Right ventricle myocardium superior (tissue), 1 donor: ENCODE measurements at regions not wholly inside any gene's neighbourhood (a gene's known extent, or its start where the extent isn't known, plus 50 kb on each side); places are given as distances from the start of the nearest gene placed in this dataset.
"Not testable (repeated sequence)": the region's sequence is repeated elsewhere in the genome, so short reads cannot be mapped to it uniquely, and the experiment has no call there.

Experiments used
- ATAC-seq: fragments of 200-7000 bp; cut with Tn5 transposase; one replicate; pipeline ENCODE4 v1.9.1; 2020; ENCODE audit warnings: mild to moderate bottlenecking; ENCODE audit not compliant: poor library complexity
- DNase-seq: peaks from one replicate; pipeline ENCODE4 v3.0.0-alpha.2; 2020
- intact Hi-C: fragments of 100-400 bp; cut with DNase I; formaldehyde crosslinking; loops from one replicate; pipeline ENCODE4 v1.11.2; 2022
- donor health status: DM: no; HTN: yes; CAD: no; lungs with severe emphysema.

DNA sequence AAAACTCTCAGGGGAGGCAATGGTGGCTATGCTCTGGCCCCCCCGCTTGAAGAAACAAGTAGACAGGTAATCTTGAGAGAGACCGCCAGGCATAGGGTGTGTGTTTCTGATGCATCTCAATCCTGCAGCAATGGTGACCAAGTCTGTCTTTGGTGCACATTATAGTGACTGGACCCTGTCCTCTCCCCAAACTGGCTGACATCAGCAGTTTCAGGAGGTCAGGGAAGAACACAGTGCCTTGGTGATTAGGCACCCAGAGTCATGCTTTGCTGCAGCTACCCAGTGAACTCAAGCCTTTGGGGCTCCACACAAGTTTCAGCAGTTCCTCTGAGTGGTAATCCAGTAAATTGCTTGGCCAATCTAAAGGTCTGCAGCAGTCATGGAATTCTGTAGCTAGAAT lies 318.3 kb downstream of the SPIN4 start:
- intact Hi-C loops, result no loop called here
- ATAC-seq, result no peak
- no peak for DNase-seq

DNA sequence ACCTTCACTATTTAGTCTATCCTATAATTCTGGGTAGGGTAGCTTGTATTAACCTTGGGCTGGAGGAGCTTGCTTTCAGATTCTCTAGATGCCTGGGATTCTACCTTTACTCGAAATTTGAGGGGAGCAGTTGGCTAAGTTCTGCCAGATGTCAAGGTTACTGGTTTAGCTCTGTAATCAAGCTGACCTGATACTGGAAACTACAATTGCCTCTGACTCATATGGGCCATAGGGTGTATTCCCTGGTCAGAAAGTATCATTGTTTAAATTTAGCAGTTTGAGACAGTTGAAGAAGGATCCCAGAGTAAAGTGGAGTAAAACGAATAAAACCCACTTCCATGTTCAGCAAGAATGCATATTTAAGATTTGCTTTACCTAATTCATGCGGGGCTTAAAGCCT lies 337.6 kb downstream of the SPIN4 start:
- intact Hi-C loops, result no loop called here
- ATAC-seq (no peak), DNase-seq (no peak)

DNA sequence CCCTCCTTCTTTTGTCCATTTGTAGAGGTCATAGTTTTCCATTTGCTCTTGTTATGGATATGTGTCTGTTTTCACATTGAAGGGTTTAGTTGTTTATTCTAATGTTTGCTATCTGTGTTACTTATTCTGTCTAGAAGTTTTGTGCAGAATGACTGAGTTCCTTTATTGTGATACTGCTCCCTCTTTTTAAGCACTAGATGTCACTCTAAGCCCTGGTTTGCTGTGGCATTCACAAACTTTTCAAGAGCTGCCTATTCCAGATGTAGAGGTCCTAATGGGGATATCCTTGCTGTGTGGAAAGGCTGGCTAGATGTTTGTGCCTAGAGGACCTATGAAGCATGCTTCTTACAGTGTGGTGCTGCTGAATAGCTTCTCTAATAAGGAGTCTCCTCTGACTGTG lies 338.6 kb downstream of the SPIN4 start:
- DNase-seq, result no peak
- intact Hi-C loops, result no loop called here
- ATAC-seq, result no peak

DNA sequence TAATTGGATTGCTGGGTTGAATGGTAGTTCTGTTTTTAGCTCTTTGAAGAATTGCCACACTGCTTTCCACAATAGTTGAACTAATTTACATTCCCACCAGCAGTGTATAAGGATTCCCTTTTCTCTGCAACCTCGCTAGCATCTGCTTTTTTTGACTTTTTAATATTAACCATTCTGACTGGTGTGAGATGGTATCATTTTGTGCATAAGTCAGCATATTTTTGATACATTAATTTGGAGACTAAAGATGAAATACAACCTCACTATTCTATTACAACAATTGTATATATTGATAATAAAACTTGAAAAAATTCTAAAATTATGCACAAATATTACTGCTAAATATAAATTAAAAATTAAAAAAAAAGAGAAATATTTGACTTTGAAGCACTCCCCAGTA lies 350.9 kb downstream of the SPIN4 start:
- intact Hi-C loops, ATAC-seq, DNase-seq: not testable (repeated sequence)
